ENCODE measurements at regions not wholly inside any gene's neighbourhood (a gene's known extent, or its start where the extent isn't known, plus 50 kb on each side); places are given as distances from the start of the nearest gene placed in this dataset.
"Not testable (repeated sequence)": the region's sequence is repeated elsewhere in the genome, so short reads cannot be mapped to it uniquely, and the experiment has no call there.

GRCh38 chr20:47977017-47977788 lies 191.9 kb upstream of the SULF2 start:
- peaks cover 15% of the 10 kb centered on the region for H3K27me3 Mint-ChIP-seq
- H3K4me3 Mint-ChIP-seq; POLR2A ChIA-PET; H3K27ac Mint-ChIP-seq; H3K9me3 Mint-ChIP-seq; intact Hi-C loops (cut with micrococcal nuclease); H3K4me1 Mint-ChIP-seq (ENCODE audit: low read depth); H3K36me3 Mint-ChIP-seq; DNase-seq; CTCF ChIA-PET: not testable (repeated sequence)

- Mint-ChIP-seq H3K36me3 (no peaks in the 10 kb centered on the region), H3K27me3 (peaks cover 22% of the 10 kb centered on the region), H3K27ac (no peak overlapping the region), H3K4me3 (no peak overlapping the region), H3K4me1 (ENCODE audit: low read depth) (peaks cover 3% of the 10 kb centered on the region), H3K9me3 (no peaks in the 10 kb centered on the region)
- ChIA-PET CTCF (no interaction called here), POLR2A (no interaction called here)
- no peak for DNase-seq
- intact Hi-C loops (cut with micrococcal nuclease), result no loop called here
These were observed 189.1 kb upstream of the SULF2 start for GRCh38 chr20:47974234-47974878.

GRCh38 chr20:47973519-47974233 lies 188.4 kb upstream of the SULF2 start:
- no peak overlapping the region for H3K4me3 Mint-ChIP-seq
- no peak overlapping the region for H3K27ac Mint-ChIP-seq
- POLR2A ChIA-PET, result no interaction called here
- H3K9me3 Mint-ChIP-seq, result no peaks in the 10 kb centered on the region
- CTCF ChIA-PET, result no interaction called here
- no peak for DNase-seq
- H3K36me3 Mint-ChIP-seq, result no peaks in the 10 kb centered on the region
- H3K4me1 Mint-ChIP-seq (ENCODE audit: low read depth), result peaks cover 3% of the 10 kb centered on the region
- H3K27me3 Mint-ChIP-seq, result peaks cover 19% of the 10 kb centered on the region
- intact Hi-C loops (cut with micrococcal nuclease), result no loop called here

GRCh38 chr20:47972916-47973309 lies 187.6 kb upstream of the SULF2 start:
- Mint-ChIP-seq H3K27me3 (peaks cover 16% of the 10 kb centered on the region), H3K27ac (no peak overlapping the region), H3K36me3 (no peaks in the 10 kb centered on the region), H3K4me3 (no peak overlapping the region), H3K4me1 (ENCODE audit: low read depth) (no peaks in the 10 kb centered on the region), H3K9me3 (no peaks in the 10 kb centered on the region)
- CTCF ChIA-PET, result no interaction called here
- intact Hi-C loops (cut with micrococcal nuclease), result no loop called here
- no peak for DNase-seq
- POLR2A ChIA-PET, result no interaction called here

- CTCF ChIA-PET; H3K4me3 Mint-ChIP-seq; intact Hi-C loops (cut with micrococcal nuclease); DNase-seq; H3K9me3 Mint-ChIP-seq; POLR2A ChIA-PET; H3K4me1 Mint-ChIP-seq (ENCODE audit: low read depth); H3K27ac Mint-ChIP-seq; H3K36me3 Mint-ChIP-seq: not testable (repeated sequence)
- H3K27me3 Mint-ChIP-seq, result peaks cover 16% of the 10 kb centered on the region
These were observed 187.1 kb upstream of the SULF2 start for GRCh38 chr20:47972297-47972915.

GRCh38 chr20:47971058-47971791 lies 185.9 kb upstream of the SULF2 start:
- no peaks in the 10 kb centered on the region for H3K36me3 Mint-ChIP-seq
- ChIA-PET POLR2A (no interaction called here), CTCF (no interaction called here)
- intact Hi-C loops (cut with micrococcal nuclease), result no loop called here
- no peak for DNase-seq
- H3K4me1 Mint-ChIP-seq (ENCODE audit: low read depth), result no peaks in the 10 kb centered on the region
- no peak overlapping the region for H3K27ac Mint-ChIP-seq
- H3K9me3 Mint-ChIP-seq, result no peaks in the 10 kb centered on the region
- peaks cover 12% of the 10 kb centered on the region for H3K27me3 Mint-ChIP-seq
- no peak overlapping the region for H3K4me3 Mint-ChIP-seq

GRCh38 chr20:47970282-47970903 lies 185.1 kb upstream of the SULF2 start:
- H3K4me3 Mint-ChIP-seq, result no peak overlapping the region
- no peak overlapping the region for H3K27ac Mint-ChIP-seq
- ChIA-PET CTCF (no interaction called here), POLR2A (no interaction called here)
- no peaks in the 10 kb centered on the region for H3K9me3 Mint-ChIP-seq
- peaks cover 12% of the 10 kb centered on the region for H3K27me3 Mint-ChIP-seq
- H3K36me3 Mint-ChIP-seq, result no peaks in the 10 kb centered on the region
- intact Hi-C loops (cut with micrococcal nuclease), result no loop called here
- DNase-seq, result no peak
- no peaks in the 10 kb centered on the region for H3K4me1 Mint-ChIP-seq (ENCODE audit: low read depth)

GRCh38 chr20:47969426-47969825 lies 184.1 kb upstream of the SULF2 start:
- intact Hi-C loops (cut with micrococcal nuclease), result no loop called here
- Mint-ChIP-seq H3K4me1 (ENCODE audit: low read depth) (no peaks in the 10 kb centered on the region), H3K36me3 (no peaks in the 10 kb centered on the region), H3K27me3 (peaks cover 11% of the 10 kb centered on the region), H3K9me3 (no peaks in the 10 kb centered on the region), H3K4me3 (no peak overlapping the region), H3K27ac (no peak overlapping the region)
- CTCF ChIA-PET, result no interaction called here
- POLR2A ChIA-PET, result no interaction called here
- no peak for DNase-seq

GRCh38 chr20:47968541-47969310 lies 183.4 kb upstream of the SULF2 start:
- DNase-seq, result no peak
- Mint-ChIP-seq H3K36me3 (no peaks in the 10 kb centered on the region), H3K27ac (no peak overlapping the region), H3K4me3 (no peak overlapping the region), H3K27me3 (peaks cover 11% of the 10 kb centered on the region), H3K4me1 (ENCODE audit: low read depth) (no peaks in the 10 kb centered on the region), H3K9me3 (no peaks in the 10 kb centered on the region)
- ChIA-PET CTCF (no interaction called here), POLR2A (no interaction called here)
- intact Hi-C loops (cut with micrococcal nuclease), result no loop called here

- intact Hi-C loops (cut with micrococcal nuclease), result no loop called here
- H3K36me3 Mint-ChIP-seq, result no peaks in the 10 kb centered on the region
- ChIA-PET POLR2A (no interaction called here), CTCF (no interaction called here)
- DNase-seq, result no peak
- no peaks in the 10 kb centered on the region for H3K27me3 Mint-ChIP-seq
- no peak overlapping the region for H3K4me3 Mint-ChIP-seq
- no peaks in the 10 kb centered on the region for H3K4me1 Mint-ChIP-seq (ENCODE audit: low read depth)
- H3K9me3 Mint-ChIP-seq, result no peaks in the 10 kb centered on the region
- no peak overlapping the region for H3K27ac Mint-ChIP-seq
These were observed 178.9 kb upstream of the SULF2 start for GRCh38 chr20:47964149-47964548.

- Mint-ChIP-seq H3K9me3 (no peaks in the 10 kb centered on the region), H3K4me1 (ENCODE audit: low read depth) (no peaks in the 10 kb centered on the region), H3K36me3 (no peaks in the 10 kb centered on the region), H3K4me3 (no peak overlapping the region), H3K27me3 (no peaks in the 10 kb centered on the region), H3K27ac (no peak overlapping the region)
- intact Hi-C loops (cut with micrococcal nuclease), result no loop called here
- ChIA-PET POLR2A (no interaction called here), CTCF (no interaction called here)
- DNase-seq, result no peak
These were observed 177.7 kb upstream of the SULF2 start for GRCh38 chr20:47963022-47963421.

Data from activated CD4-positive, alpha-beta memory T cell treated with anti-CD3 and anti-CD28 coated beads for 36 hours (primary cell).